GM19463 (cell line): ENCODE measurements at regions not wholly inside any gene's neighbourhood (a gene's known extent, or its start where the extent isn't known, plus 50 kb on each side); places are given as distances from the start of the nearest gene placed in this dataset.
"Not testable (repeated sequence)": the region's sequence is repeated elsewhere in the genome, so short reads cannot be mapped to it uniquely, and the experiment has no call there.

Experiments used
- ATAC-seq: cut with Tn5 transposase; IDR thresholded peaks from one replicate; pipeline ENCODE4 v1.9.1; 2021; ENCODE audit warnings: mild to moderate bottlenecking, moderate library complexity; ENCODE audit not compliant: unreplicated experiment

- ATAC-seq, result no peak
These were observed 308.5 kb upstream of the TFPI start for GRCh38 chr2:187862715-187863114.

- ATAC-seq, result no peak
These were observed 310.8 kb upstream of the TFPI start for GRCh38 chr2:187865025-187865424.

GRCh38 chr2:187867165-187867564, 312.9 kb upstream of the TFPI start:
- ATAC-seq, result no peak

GRCh38 chr2:187869195-187869594, 315.0 kb upstream of the TFPI start:
- no peak for ATAC-seq

GRCh38 chr2:187871506-187871905, 317.3 kb upstream of the TFPI start:
- ATAC-seq, result no peak

GRCh38 chr2:187873132-187873531, 318.9 kb upstream of the TFPI start:
- ATAC-seq, result no peak

GRCh38 chr2:187874786-187875185, 320.6 kb upstream of the TFPI start:
- ATAC-seq, result no peak

GRCh38 chr2:187875261-187876141, 321.3 kb upstream of the TFPI start:
- no peak for ATAC-seq

GRCh38 chr2:187876554-187876953, 322.3 kb upstream of the TFPI start:
- ATAC-seq, result no peak

GRCh38 chr2:187877391-187877790, 323.2 kb upstream of the TFPI start:
- ATAC-seq, result no peak

GRCh38 chr2:187878112-187878511, 323.9 kb upstream of the TFPI start:
- no peak for ATAC-seq

- no peak for ATAC-seq
These were observed 325.3 kb upstream of the TFPI start for GRCh38 chr2:187879491-187879890.

- ATAC-seq, result no peak
These were observed 329.8 kb upstream of the TFPI start for GRCh38 chr2:187884003-187884402.

- no peak for ATAC-seq
These were observed 336.5 kb upstream of the TFPI start for GRCh38 chr2:187890690-187891089.

- ATAC-seq, result no peak
These were observed 345.8 kb upstream of the TFPI start for GRCh38 chr2:187900021-187900420.

GRCh38 chr2:187906021-187906420, 351.8 kb upstream of the TFPI start:
- ATAC-seq, result no peak

GRCh38 chr2:187910922-187911321, 356.7 kb upstream of the TFPI start:
- not testable (repeated sequence) for ATAC-seq

GRCh38 chr2:187912950-187913349, 358.7 kb upstream of the TFPI start:
- ATAC-seq, result no peak

- ATAC-seq, result no peak
These were observed 361.6 kb upstream of the TFPI start for GRCh38 chr2:187915810-187916209.

- ATAC-seq, result no peak
These were observed 362.6 kb upstream of the TFPI start for GRCh38 chr2:187916799-187917198.

GRCh38 chr2:187917535-187917934, 363.3 kb upstream of the TFPI start:
- no peak for ATAC-seq

GRCh38 chr2:187918996-187919821, 365.0 kb upstream of the TFPI start:
- ATAC-seq, result no peak
